HG03039 (cell line): ENCODE measurements at regions not wholly inside any gene's neighbourhood (a gene's known extent, or its start where the extent isn't known, plus 50 kb on each side); places are given as distances from the start of the nearest gene placed in this dataset.

Experiments
- ATAC-seq: cut with Tn5 transposase; IDR thresholded peaks from one replicate; pipeline ENCODE4 v1.9.1; 2021; ENCODE audit warnings: mild to moderate bottlenecking, moderate library complexity; ENCODE audit not compliant: unreplicated experiment

DNA sequence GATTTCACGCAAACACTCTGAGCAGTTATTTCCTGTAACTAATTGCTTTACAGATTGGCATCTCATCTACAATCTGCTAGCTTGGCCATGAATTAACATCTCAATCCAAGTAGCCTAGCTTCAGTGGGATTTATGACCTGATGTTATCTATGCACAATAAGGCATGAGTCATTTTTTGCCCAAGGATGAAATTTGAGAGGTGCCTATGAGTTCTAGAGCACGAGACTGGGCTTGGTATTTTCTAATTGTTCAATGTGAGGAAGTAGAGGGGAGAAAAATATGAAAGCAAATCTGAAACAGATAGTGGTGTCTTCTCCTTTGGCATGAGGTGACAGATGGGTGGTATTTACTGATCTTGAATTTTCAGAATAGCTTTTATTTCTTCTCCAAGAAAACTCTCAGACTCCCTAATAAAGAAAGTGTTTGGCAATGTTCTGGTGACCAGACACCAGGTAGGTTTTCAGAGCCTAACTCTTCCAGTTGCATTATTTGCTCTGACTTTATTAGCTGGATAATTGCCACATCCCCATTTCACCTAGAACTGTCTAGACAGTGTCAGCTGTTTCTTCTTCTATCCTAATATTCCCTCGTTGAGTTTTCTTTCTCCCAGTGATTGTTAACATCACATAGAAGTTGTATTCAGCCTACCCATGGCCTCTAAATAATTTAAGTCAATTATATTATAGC is 301.0 kb upstream of the UMPS start:
- no peak for ATAC-seq

GRCh38 chr3:124431331-124431994 is 298.8 kb upstream of the UMPS start:
- no peak for ATAC-seq

GRCh38 chr3:124434176-124434575 is 296.1 kb upstream of the UMPS start:
- ATAC-seq, result no peak

DNA sequence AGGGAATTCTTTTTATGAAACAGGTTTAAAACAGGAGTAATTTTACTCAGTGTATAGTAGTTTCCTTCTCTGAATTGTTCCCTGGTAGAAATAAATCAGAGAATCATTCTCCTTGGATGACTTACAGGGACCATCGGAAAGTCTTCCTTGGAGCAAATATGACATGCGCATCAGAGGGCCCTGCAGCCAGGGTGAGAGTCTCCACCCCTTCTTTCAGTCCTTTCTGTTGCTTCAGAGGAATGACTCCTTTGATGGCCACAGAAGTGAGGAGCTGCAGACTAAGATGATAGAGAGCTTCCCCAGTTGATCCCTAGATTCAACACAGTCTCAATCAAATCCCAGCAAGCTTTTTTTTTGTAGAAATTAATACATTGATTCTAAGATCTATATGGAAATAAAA is 294.8 kb upstream of the UMPS start:
- no peak for ATAC-seq

GRCh38 chr3:124438813-124439212 is 291.4 kb upstream of the UMPS start:
- no peak for ATAC-seq

DNA sequence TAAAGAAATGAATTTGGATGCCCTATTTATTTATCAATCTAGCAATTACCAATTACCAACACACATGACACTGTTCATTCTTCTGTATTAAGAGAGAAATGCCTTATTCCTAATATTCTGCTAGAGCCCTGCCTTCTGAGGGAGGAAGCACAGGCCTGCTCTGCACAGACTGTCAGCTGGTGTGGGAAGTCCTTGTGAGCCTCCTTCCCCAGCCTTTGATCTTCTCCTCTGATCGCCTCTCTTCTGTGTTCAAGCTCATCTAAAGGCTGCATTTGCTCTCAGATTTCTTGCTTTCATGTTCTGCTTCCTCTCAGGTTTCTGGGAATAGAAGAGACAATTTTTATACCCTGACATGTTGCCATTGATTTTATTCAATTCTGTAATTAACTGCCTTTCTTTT is 290.6 kb upstream of the UMPS start:
- no peak for ATAC-seq

DNA sequence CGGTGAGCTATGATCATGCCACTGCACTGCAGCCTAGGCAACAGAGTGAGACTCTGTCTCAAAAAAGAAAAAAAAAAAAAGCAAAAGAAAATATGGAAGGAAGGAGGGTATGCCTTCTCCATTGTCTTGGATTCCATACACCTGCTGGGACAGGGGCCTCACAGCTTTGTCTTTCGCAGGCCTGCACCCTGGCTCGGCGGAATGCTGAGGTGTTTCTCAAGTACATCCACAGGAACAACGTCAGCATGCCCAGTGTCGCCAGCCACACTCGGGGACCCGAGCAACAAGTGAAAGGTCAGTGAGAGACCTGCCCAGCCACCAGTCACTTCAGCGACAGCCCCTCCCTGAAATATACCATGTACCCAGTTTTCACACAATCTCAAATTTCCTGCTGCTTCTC is 288.5 kb upstream of the UMPS start:
- no peak for ATAC-seq

- ATAC-seq, result no peak
Observed at GRCh38 chr3:124442463-124442862, 287.8 kb upstream of the UMPS start.

GRCh38 chr3:124443446-124443845 is 286.8 kb upstream of the UMPS start:
- ATAC-seq, result no peak

GRCh38 chr3:124444075-124444474 is 286.2 kb upstream of the UMPS start:
- no peak for ATAC-seq

DNA sequence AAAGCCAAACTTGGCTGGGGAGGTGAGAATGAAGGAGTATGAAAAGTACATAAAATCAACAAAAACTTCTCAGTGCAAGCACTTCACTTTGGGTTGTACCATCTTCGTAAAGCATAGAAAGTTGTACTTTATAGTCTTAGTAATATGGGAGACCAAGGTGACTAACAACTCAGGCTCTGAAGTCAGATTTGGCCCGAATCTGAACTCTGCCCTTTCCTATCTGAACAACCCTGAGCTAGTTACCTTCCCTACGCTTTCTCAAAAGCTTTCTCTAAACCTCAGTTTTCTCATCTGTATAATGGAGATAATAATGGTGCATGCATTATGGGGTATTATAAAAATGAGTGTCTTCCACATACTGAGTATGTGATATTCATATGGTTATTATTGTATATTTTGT is 285.4 kb upstream of the UMPS start:
- no peak for ATAC-seq

DNA sequence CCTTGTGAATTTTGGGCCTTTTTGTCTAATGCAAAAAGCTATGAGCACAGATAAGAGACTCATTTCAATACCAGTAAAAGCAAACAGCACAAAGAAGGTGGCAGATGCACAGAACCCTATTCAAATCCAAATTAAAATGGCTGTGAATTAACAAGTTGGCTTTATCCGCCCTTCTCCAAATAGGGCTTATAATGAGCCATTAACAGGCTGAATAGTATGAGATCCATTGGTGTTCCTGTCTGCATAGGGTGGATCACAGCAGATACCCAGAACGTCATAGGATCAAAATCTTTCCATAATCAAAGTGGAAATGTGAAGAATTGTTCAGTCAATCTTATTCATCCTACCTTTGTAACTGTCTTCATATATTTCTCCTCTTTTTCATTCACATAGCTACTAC is 282.4 kb upstream of the UMPS start:
- no peak for ATAC-seq

DNA sequence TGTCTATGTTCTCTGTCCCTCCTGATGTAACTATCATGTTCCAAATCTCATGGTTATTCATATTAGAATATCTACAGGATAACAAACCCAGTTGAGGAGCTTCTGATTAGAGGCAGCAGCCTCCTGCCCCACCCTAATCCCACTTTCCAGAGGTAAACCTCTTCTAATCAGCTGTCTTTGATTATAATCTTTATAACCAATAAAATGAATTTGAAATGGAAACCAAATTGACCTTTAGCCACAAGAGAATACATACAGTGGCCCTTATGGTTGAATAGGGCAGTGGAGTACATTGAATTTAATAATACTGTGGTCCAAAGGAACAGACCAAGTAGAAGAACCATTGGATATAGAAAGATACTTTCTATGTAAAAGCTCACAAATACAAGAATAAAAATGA is 281.3 kb upstream of the UMPS start:
- no peak for ATAC-seq

GRCh38 chr3:124450366-124450765 is 279.9 kb upstream of the UMPS start:
- ATAC-seq, result no peak

GRCh38 chr3:124451630-124452317 is 278.5 kb upstream of the UMPS start:
- no peak for ATAC-seq

GRCh38 chr3:124453189-124453588 is 277.1 kb upstream of the UMPS start:
- no peak for ATAC-seq

DNA sequence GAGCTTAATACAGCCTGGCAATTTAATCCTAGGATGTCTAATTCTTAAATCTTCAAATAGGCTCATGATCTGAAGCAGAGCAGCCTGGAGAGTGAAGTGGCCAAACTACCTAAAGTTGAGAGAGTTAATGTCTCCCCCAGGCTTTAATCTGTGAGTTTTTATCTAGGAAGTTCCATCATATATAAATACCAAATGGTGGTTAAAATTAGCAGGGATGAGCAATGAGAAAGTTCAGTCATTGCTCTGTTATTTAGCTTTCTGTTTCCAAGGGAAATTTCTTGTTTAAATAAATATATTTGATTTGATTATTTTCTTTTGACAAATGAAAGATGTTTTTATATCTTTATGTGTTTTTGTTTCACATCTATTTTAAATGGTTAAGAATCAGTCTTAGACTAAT is 274.4 kb upstream of the UMPS start:
- ATAC-seq, result no peak

DNA sequence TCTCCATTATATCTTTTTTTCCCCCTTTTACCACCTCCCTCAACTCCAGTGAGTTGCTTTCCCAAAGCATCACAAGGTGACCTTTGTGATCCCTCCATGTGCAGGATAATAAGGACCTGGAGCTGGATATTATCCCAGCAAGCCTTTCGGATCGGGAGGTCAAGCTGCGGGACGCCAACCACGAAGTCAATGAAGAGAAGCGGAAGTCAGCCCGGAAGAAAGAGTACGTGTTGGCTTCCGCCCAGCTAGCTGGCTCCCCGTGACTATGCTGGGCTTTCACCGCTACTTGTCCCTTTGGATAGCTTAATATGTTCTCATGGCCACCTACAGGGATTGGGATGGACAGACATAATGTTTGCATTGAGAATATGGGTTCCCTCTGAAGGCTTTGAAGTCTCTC is 273.7 kb upstream of the UMPS start:
- ATAC-seq, result no peak

DNA sequence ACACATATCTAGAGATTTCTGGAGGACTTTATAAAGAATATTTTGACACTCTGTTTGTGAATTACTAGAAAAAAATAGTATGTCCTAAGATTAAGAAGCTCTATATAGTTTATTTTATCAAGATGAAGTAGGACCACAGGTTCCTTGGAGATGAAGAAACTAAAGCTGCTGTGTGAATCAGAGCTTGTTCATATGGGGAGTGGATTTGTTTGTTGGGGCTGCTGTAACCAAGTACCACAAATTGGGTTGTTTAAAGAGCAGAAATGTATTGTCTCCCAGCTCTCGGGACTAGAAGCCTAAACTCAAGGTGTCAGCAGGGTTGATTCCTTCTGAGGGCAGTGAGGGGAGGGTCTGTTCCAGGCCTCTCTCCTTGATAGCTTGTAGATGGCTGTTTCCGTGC is 270.6 kb upstream of the UMPS start:
- no peak for ATAC-seq

- ATAC-seq, result no peak
Observed at GRCh38 chr3:124461126-124461525, 269.1 kb upstream of the UMPS start.

- no peak for ATAC-seq
Observed at GRCh38 chr3:124461838-124462632, 268.2 kb upstream of the UMPS start.

DNA sequence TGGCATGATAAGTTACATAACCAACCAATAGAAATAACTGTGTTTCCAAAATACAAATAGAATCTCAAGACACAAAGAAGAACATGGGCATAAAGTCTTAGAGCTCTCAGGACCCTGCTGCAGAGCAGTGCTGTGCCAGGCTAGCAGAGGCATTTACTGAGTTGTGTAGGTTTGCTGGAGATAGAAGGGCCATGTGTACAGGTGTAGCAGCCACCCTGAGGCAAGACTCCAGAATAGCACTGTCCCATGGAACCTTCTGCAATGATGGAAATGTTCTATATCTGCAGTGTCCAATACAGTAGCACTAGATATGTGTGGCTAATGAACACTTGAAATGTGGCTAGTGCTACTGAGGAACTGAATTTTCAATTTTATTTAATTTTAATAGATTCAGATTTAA is 267.0 kb upstream of the UMPS start:
- no peak for ATAC-seq
